LNCaP clone FGC (cell line): ENCODE measurements at regions not wholly inside any gene's neighbourhood (a gene's known extent, or its start where the extent isn't known, plus 50 kb on each side); places are given as distances from the start of the nearest gene placed in this dataset.
"Not testable (repeated sequence)": the region's sequence is repeated elsewhere in the genome, so short reads cannot be mapped to it uniquely, and the experiment has no call there.

Experiments
- DNase-seq: peaks from one replicate; pipeline ENCODE4 v3.0.0-alpha.2; 2011; ENCODE audit warnings: low read depth
- H3K4me3 ChIP-seq: 2 replicates; pipeline ENCODE4 v1.5.1; 2011; ENCODE audit warnings: mild to moderate bottlenecking, low read depth, low read length, control low read depth
- TF ChIP-seq, protein P1 (sequence below): IDR thresholded peaks from 2 replicates; pipeline ENCODE4 v1.5.1; 2012; ENCODE audit warnings: mild to moderate bottlenecking; ENCODE audit not compliant: control insufficient read depth, insufficient read depth; ENCODE audit errors: extremely low read depth

GRCh38 chr4:138475116-138475515, 233.0 kb upstream of the SLC7A11 start:
- no peak for DNase-seq
- no peak overlapping the region for H3K4me3 ChIP-seq
- TF ChIP-seq, protein P1, sequence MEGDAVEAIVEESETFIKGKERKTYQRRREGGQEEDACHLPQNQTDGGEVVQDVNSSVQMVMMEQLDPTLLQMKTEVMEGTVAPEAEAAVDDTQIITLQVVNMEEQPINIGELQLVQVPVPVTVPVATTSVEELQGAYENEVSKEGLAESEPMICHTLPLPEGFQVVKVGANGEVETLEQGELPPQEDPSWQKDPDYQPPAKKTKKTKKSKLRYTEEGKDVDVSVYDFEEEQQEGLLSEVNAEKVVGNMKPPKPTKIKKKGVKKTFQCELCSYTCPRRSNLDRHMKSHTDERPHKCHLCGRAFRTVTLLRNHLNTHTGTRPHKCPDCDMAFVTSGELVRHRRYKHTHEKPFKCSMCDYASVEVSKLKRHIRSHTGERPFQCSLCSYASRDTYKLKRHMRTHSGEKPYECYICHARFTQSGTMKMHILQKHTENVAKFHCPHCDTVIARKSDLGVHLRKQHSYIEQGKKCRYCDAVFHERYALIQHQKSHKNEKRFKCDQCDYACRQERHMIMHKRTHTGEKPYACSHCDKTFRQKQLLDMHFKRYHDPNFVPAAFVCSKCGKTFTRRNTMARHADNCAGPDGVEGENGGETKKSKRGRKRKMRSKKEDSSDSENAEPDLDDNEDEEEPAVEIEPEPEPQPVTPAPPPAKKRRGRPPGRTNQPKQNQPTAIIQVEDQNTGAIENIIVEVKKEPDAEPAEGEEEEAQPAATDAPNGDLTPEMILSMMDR, result no peak

- H3K4me3 ChIP-seq, result no peak overlapping the region
- no peak for DNase-seq
- TF ChIP-seq, protein P1, result no peak
Observed at GRCh38 chr4:138473339-138473738, 231.2 kb upstream of the SLC7A11 start.

DNA sequence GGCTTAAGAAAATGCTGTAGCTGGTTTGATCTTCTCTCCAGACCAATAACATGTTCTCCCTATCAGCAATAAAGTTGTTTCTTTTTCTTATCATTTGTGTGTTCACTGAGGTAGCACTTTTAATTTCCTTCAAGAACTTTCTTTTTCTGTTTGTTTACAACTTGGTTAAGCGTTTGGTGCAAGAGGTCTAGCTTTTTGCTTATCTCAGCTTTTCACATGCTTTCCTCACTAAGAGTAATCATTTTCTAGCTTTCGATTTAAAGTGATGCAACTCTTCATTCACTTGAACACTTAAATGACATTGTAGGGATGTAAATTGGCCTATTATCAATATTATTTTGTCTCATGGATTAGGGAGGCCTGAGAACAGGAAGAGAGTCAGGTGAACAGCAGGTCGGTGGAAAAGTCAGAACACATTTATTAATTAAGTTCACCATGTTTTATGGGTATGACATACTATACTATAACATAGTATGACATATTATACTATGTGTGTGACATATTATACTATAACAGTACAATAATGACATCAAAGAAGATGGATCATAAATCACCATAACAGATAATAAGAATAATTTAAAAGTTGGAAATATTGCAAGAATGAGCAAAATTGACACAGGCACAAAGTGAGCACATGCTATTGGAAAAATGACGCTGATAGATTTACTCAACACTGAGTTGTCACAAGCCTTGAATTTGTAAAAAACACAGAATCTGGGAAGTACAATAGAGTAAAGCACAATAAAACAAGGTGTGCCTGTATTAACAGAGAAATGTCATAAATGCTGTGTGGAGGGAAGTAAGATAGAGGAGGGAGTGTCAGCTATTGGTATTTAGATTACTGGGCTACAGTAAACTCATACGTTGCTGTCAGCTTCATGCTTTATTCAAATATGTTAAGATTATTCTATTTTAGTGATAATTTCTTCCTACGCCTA, 218.6 kb upstream of the SLC7A11 start:
- no peak overlapping the region for H3K4me3 ChIP-seq
- TF ChIP-seq, protein P1, result no peak
- no peak for DNase-seq

DNA sequence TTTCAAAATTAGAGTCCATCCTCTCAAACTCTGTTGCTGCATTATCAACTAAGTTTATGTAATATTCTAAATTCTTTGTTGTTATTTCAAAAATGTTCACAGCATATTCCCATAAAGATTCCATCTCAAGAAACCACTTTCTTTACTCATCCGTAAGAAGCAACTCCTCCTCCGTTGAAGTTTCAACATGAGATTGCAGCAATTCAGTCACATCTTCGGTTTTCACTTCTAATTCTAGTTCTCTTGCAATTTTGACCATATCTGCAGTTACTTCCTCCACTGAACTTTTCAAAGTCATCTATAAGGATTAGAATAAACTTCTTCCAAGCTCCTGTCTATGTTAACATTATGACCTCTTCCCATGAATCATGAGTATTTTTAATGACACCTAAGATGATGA, 216.6 kb upstream of the SLC7A11 start:
- TF ChIP-seq, protein P1, result no peak
- H3K4me3 ChIP-seq, result no peak overlapping the region
- DNase-seq, result no peak

DNA sequence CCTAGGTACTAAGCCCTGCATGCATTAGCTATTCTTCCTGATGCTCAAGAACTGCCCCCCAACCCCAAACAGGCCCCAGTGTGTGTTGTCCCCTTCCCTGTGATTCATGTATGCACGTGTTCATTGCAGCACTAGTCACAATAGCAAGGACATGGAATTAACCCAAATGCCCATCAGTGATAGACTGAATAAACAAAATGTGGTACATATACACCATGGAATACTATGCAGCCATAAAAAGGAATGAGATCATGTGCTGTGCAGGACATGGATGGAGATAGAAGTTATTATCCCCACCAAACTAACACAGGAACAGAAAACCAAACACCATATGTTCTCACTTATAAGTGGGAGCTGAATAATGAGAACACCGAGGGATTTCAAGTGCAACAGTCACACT, 214.2 kb upstream of the SLC7A11 start:
- not testable (repeated sequence) for H3K4me3 ChIP-seq

DNA sequence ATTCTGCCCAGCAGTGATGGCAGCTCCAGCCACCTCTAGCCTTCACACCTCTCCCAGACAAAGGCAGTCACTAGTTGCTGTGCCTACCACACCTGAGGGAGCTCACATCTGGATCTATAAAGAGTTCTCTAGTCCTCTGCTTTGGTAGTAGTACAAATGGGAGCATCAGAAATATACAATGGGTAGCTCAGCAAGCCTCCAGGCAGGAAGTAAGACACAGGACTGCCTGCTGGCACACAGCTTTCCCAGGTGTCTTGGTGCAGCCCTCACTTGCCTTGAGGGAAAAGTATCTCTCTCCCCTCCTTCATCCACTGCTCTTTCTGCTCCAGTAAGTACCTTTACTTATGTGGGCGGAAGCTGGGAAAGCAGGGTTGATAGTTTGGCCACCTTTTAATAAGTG, 212.9 kb upstream of the SLC7A11 start:
- TF ChIP-seq, protein P1, result no peak
- no peak for DNase-seq
- H3K4me3 ChIP-seq, result no peak overlapping the region

More for the DNA sequence above, 214.2 kb upstream of the SLC7A11 start:
- not testable (repeated sequence) for DNase-seq

DNA sequence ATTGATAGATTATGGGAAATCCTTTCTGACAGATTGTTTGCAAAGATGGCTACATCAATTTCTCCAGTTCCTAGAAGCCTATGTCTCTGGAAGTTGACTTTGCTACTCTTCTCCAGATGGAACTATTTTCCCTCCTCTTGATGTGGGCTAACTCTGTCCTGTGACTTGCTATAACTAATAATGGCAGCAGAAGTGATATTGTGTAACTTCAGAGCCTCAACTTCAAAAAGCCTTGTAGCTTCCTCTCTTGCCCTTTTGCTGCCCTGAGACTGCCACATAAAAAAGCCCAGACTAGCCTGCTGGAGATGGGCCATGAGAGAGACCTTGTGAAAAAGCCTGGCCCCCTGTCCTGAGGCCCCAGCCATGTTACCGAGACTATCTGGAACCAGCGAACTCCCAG, 210.7 kb upstream of the SLC7A11 start:
- no peak for DNase-seq
- H3K4me3 ChIP-seq, result no peak overlapping the region
- TF ChIP-seq, protein P1, result no peak
